CD4-positive, CD25-positive, alpha-beta regulatory T cell (primary cell): ENCODE measurements at regions not wholly inside any gene's neighbourhood (a gene's known extent, or its start where the extent isn't known, plus 50 kb on each side); places are given as distances from the start of the nearest gene placed in this dataset.
"Not testable (repeated sequence)": the region's sequence is repeated elsewhere in the genome, so short reads cannot be mapped to it uniquely, and the experiment has no call there.

Experiments used
- ATAC-seq, 2 donors: fragments of 150-1000 bp; cut with Tn5 transposase; one replicate each; pipeline ENCODE4 v1.10.0; 2021; ENCODE audit warnings: low read depth in 2 of 2, moderate number of reproducible peaks in 2 of 2, moderate library complexity in 1 of 2
- DNase-seq, 3 donors: peaks; one replicate each; pipeline versions ENCODE4 v3.0.0 to v3.0.0-alpha.2; 2012 to 2022; ENCODE audit warnings: mixed read lengths in 1 of 3
- H3K27ac ChIP-seq: one replicate; pipeline ENCODE4 v1.7.0; 2013; ENCODE audit warnings: mild to moderate bottlenecking, low read length; ENCODE audit not compliant: insufficient read depth, poor library complexity, severe bottlenecking
- H3K27me3 ChIP-seq: one replicate; pipeline ENCODE4 v1.7.0; 2013; ENCODE audit warnings: low read length; ENCODE audit not compliant: control insufficient read depth, insufficient read depth
- H3K36me3 ChIP-seq: one replicate; pipeline ENCODE4 v1.7.0; 2013; ENCODE audit warnings: mild to moderate bottlenecking, low read length, moderate library complexity; ENCODE audit not compliant: control insufficient read depth, insufficient read depth
- H3K4me1 ChIP-seq: 2 replicates; pipeline ENCODE4 v1.7.0; 2013; ENCODE audit warnings: mild to moderate bottlenecking, low read length; ENCODE audit not compliant: insufficient read depth, control insufficient read depth, poor library complexity, severe bottlenecking
- H3K4me3 ChIP-seq: one replicate; pipeline ENCODE4 v1.7.0; 2013; ENCODE audit warnings: low read depth, mild to moderate bottlenecking, low read length, moderate library complexity
- H3K9me3 ChIP-seq, 2 experiments: 1 replicate in 1 of 2; 2 replicates in 1 of 2; pipeline ENCODE4 v1.7.0; 2013; ENCODE audit warnings: low read length in 2 of 2, mild to moderate bottlenecking in 1 of 2, moderate library complexity in 1 of 2; ENCODE audit not compliant: control insufficient read depth in 2 of 2
- H3K27ac Mint-ChIP-seq, 3 donors: one replicate each; pipeline ENCODE4 v1.8.0; 2020 to 2022; ENCODE audit warnings: mild to moderate bottlenecking in 3 of 3, mixed read lengths in 3 of 3, moderate library complexity in 2 of 3
- H3K27me3 Mint-ChIP-seq: one replicate; pipeline ENCODE4 v1.8.0; 2022; ENCODE audit warnings: mild to moderate bottlenecking, mixed read lengths
- H3K36me3 Mint-ChIP-seq: one replicate; pipeline ENCODE4 v1.8.0; 2020; ENCODE audit warnings: mixed read lengths
- H3K4me1 Mint-ChIP-seq, 4 donors: one replicate each; pipeline ENCODE4 v1.8.0; 2020 to 2022; ENCODE audit warnings: mixed read lengths in 4 of 4, mild to moderate bottlenecking in 1 of 4
- H3K4me3 Mint-ChIP-seq, 4 donors: one replicate each; pipeline ENCODE4 v1.8.0; 2020 to 2022; ENCODE audit warnings: mild to moderate bottlenecking in 4 of 4, mixed read lengths in 4 of 4, moderate library complexity in 3 of 4
- H3K9me3 Mint-ChIP-seq, 7 donors: one replicate each; pipeline ENCODE4 v1.8.0; 2020 to 2022; ENCODE audit warnings: mixed read lengths in 7 of 7, mild to moderate bottlenecking in 3 of 7, moderate library complexity in 2 of 7

GRCh38 chr4:17003606-17004392 is 105.4 kb upstream of the LDB2 start:
- not testable (repeated sequence) for H3K36me3 ChIP-seq

GRCh38 chr4:16995451-16995850 is 97.0 kb upstream of the LDB2 start:
- DNase-seq (no peak), ATAC-seq (no peak)
- Mint-ChIP-seq H3K36me3 (no peaks in the 10 kb centered on the region), H3K4me3 (no peak overlapping the region), H3K27me3 (peaks cover 5% of the 10 kb centered on the region), H3K4me1 (no peaks in the 10 kb centered on the region), H3K9me3 (peaks cover 0 to 6% (median 0%) of the 10 kb centered on the region in 7 donors), H3K27ac (no peak overlapping the region)
- no peaks in the 10 kb centered on the region for H3K4me1 ChIP-seq
- no peaks in the 10 kb centered on the region for H3K36me3 ChIP-seq
- no peaks in the 10 kb centered on the region for H3K27me3 ChIP-seq
- no peaks in the 10 kb centered on the region for H3K9me3 ChIP-seq
- no peak overlapping the region for H3K27ac ChIP-seq
- H3K4me3 ChIP-seq = no peak overlapping the region

More at GRCh38 chr4:17003606-17004392, 105.4 kb upstream of the LDB2 start:
- H3K27me3 Mint-ChIP-seq, H3K36me3 Mint-ChIP-seq, H3K4me3 ChIP-seq, H3K9me3 ChIP-seq, H3K4me1 Mint-ChIP-seq, H3K4me3 Mint-ChIP-seq, H3K4me1 ChIP-seq, H3K9me3 Mint-ChIP-seq, H3K27me3 ChIP-seq, H3K27ac ChIP-seq, ATAC-seq, H3K27ac Mint-ChIP-seq, DNase-seq: not testable (repeated sequence)

GRCh38 chr4:16993956-16994840 is 95.8 kb upstream of the LDB2 start:
- H3K27me3 Mint-ChIP-seq = peaks cover 5% of the 10 kb centered on the region
- no peaks in the 10 kb centered on the region for H3K4me1 Mint-ChIP-seq
- no peak overlapping the region for H3K4me3 ChIP-seq
- DNase-seq (no peak), ATAC-seq (no peak)
- no peak overlapping the region for H3K27ac Mint-ChIP-seq
- no peaks in the 10 kb centered on the region for H3K27me3 ChIP-seq
- H3K4me1 ChIP-seq = no peaks in the 10 kb centered on the region
- H3K27ac ChIP-seq = no peak overlapping the region
- no peak overlapping the region for H3K4me3 Mint-ChIP-seq
- H3K36me3 ChIP-seq = no peaks in the 10 kb centered on the region
- no peaks in the 10 kb centered on the region for H3K9me3 ChIP-seq
- H3K9me3 Mint-ChIP-seq = peaks cover 0 to 6% (median 0%) of the 10 kb centered on the region in 7 donors
- H3K36me3 Mint-ChIP-seq = no peaks in the 10 kb centered on the region

- ATAC-seq (no peak), DNase-seq (no peak)
- no peaks in the 10 kb centered on the region for H3K4me1 ChIP-seq
- H3K27ac ChIP-seq = no peak overlapping the region
- peaks cover 4% of the 10 kb centered on the region for H3K27me3 Mint-ChIP-seq
- no peak overlapping the region for H3K4me3 Mint-ChIP-seq
- H3K36me3 ChIP-seq = no peaks in the 10 kb centered on the region
- H3K4me3 ChIP-seq = no peak overlapping the region
- H3K27ac Mint-ChIP-seq = no peak overlapping the region
- H3K9me3 ChIP-seq = no peaks in the 10 kb centered on the region
- no peaks in the 10 kb centered on the region for H3K36me3 Mint-ChIP-seq
- H3K9me3 Mint-ChIP-seq = peaks cover 0 to 2% (median 0%) of the 10 kb centered on the region in 7 donors
- no peaks in the 10 kb centered on the region for H3K27me3 ChIP-seq
- H3K4me1 Mint-ChIP-seq = no peaks in the 10 kb centered on the region
Observed at GRCh38 chr4:16992566-16993225, 94.3 kb upstream of the LDB2 start.

- ATAC-seq (no peak), DNase-seq (no peak)
- H3K4me1 ChIP-seq = no peaks in the 10 kb centered on the region
- H3K36me3 ChIP-seq = no peaks in the 10 kb centered on the region
- H3K36me3 Mint-ChIP-seq = no peaks in the 10 kb centered on the region
- no peak overlapping the region for H3K4me3 Mint-ChIP-seq
- H3K27me3 Mint-ChIP-seq = peaks cover 4% of the 10 kb centered on the region
- no peak overlapping the region for H3K27ac ChIP-seq
- H3K4me3 ChIP-seq = no peak overlapping the region
- H3K9me3 Mint-ChIP-seq = peaks cover 0 to 2% (median 0%) of the 10 kb centered on the region in 7 donors
- H3K27me3 ChIP-seq = no peaks in the 10 kb centered on the region
- H3K9me3 ChIP-seq = no peaks in the 10 kb centered on the region
- H3K27ac Mint-ChIP-seq = no peak overlapping the region
- no peaks in the 10 kb centered on the region for H3K4me1 Mint-ChIP-seq
Observed at GRCh38 chr4:16991450-16991849, 93.0 kb upstream of the LDB2 start.

- ATAC-seq = no peak
- Histone ChIP-seq H3K27ac (no peak overlapping the region), H3K9me3 (no peaks in the 10 kb centered on the region), H3K4me1 (no peaks in the 10 kb centered on the region), H3K27me3 (no peaks in the 10 kb centered on the region), H3K36me3 (no peaks in the 10 kb centered on the region), H3K4me3 (no peak overlapping the region)
- H3K27me3 Mint-ChIP-seq = peaks cover 4% of the 10 kb centered on the region
- H3K9me3 Mint-ChIP-seq = peaks cover 0 to 2% (median 0%) of the 10 kb centered on the region in 7 donors
- H3K27ac Mint-ChIP-seq = no peak overlapping the region
- no peaks in the 10 kb centered on the region for H3K36me3 Mint-ChIP-seq
- H3K4me3 Mint-ChIP-seq = no peak overlapping the region
- no peak for DNase-seq
- H3K4me1 Mint-ChIP-seq = no peaks in the 10 kb centered on the region
Observed at GRCh38 chr4:16989371-16989770, 90.9 kb upstream of the LDB2 start.

- no peak overlapping the region for H3K27ac ChIP-seq
- no peak overlapping the region for H3K4me3 Mint-ChIP-seq
- DNase-seq = no peak
- no peak overlapping the region for H3K27ac Mint-ChIP-seq
- no peaks in the 10 kb centered on the region for H3K4me1 Mint-ChIP-seq
- no peaks in the 10 kb centered on the region for H3K4me1 ChIP-seq
- no peaks in the 10 kb centered on the region for H3K27me3 ChIP-seq
- H3K36me3 ChIP-seq = no peaks in the 10 kb centered on the region
- no peak overlapping the region for H3K4me3 ChIP-seq
- no peaks in the 10 kb centered on the region for H3K9me3 ChIP-seq
- H3K27me3 Mint-ChIP-seq = peaks cover 4% of the 10 kb centered on the region
- no peak for ATAC-seq
- no peaks in the 10 kb centered on the region for H3K9me3 Mint-ChIP-seq
- no peaks in the 10 kb centered on the region for H3K36me3 Mint-ChIP-seq
Observed at GRCh38 chr4:16988814-16989213, 90.4 kb upstream of the LDB2 start.
